Fibroblast of pulmonary artery (primary cell): ENCODE measurements at regions not wholly inside any gene's neighbourhood (a gene's known extent, or its start where the extent isn't known, plus 50 kb on each side); places are given as distances from the start of the nearest gene placed in this dataset.

Source experiments
- DNase-seq: peaks from one replicate; pipeline ENCODE4 v3.0.0-alpha.2; 2010; ENCODE audit warnings: low read depth
- H3K4me3 ChIP-seq: replicated peaks from 2 replicates; pipeline ENCODE4 v1.5.1; 2011; ENCODE audit warnings: low read depth, mild to moderate bottlenecking, control low read depth, low read length, moderate library complexity
- CTCF ChIP-seq: IDR thresholded peaks from 2 replicates; pipeline ENCODE4 v1.5.1; 2011; ENCODE audit warnings: mild to moderate bottlenecking, control low read depth, low read length, inconsistent platforms; ENCODE audit errors: missing control alignments

- no peak for TF ChIP-seq CTCF
- no peak overlapping the region for H3K4me3 ChIP-seq
- DNase-seq: peak; percentile 4
These were observed 659.7 kb downstream of the CENPC start for GRCh38 chr4:66885501-66886165.

GRCh38 chr4:66876946-66877345 lies 668.4 kb downstream of the CENPC start:
- no peak for DNase-seq
- H3K4me3 ChIP-seq: no peak overlapping the region
- no peak for TF ChIP-seq CTCF

- no peak for TF ChIP-seq CTCF
- H3K4me3 ChIP-seq: no peak overlapping the region
- DNase-seq: no peak
These were observed 672.6 kb downstream of the CENPC start for GRCh38 chr4:66872661-66873060.

GRCh38 chr4:66863481-66863880 lies 681.8 kb downstream of the CENPC start:
- DNase-seq: no peak
- no peak overlapping the region for H3K4me3 ChIP-seq
- TF ChIP-seq CTCF: no peak

- peak; percentile 13 for DNase-seq
- no peak overlapping the region for H3K4me3 ChIP-seq
- no peak for TF ChIP-seq CTCF
These were observed 689.3 kb downstream of the CENPC start for GRCh38 chr4:66855956-66856355.

GRCh38 chr4:66853845-66854244 lies 691.5 kb downstream of the CENPC start:
- no peak for TF ChIP-seq CTCF
- no peak for DNase-seq
- no peak overlapping the region for H3K4me3 ChIP-seq

- TF ChIP-seq CTCF: no peak
- no peak for DNase-seq
- no peak overlapping the region for H3K4me3 ChIP-seq
These were observed 692.5 kb downstream of the CENPC start for GRCh38 chr4:66852843-66853242.
